ENCODE measurements at regions not wholly inside any gene's neighbourhood (a gene's known extent, or its start where the extent isn't known, plus 50 kb on each side); places are given as distances from the start of the nearest gene placed in this dataset.

DNA sequence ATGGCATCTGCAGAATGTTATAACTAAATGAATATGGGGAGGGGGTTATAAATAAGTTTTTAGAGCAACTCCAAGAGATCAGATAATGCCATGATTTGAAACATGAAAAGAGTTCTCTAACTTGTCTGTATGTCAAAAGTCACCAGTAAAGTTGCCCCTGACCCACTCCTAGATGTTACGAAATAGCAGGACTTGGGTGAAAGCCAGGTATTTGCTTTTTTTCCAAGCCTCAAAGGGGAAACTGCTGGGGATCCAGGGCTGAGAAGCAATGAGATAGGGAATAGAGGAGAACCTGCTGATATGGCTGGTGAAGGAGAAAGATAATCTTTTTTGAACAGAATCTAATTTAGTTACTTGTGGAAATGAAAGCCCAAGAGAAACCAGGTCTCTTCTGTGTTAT is 191.5 kb upstream of the CDH20 start:
- Histone ChIP-seq H3K36me3 (no peaks in the 10 kb centered on the region), H3K9me3 (no peaks in the 10 kb centered on the region), H3K27me3 (no peaks in the 10 kb centered on the region), H3K27ac (no peak overlapping the region), H3K4me1 (no peaks in the 10 kb centered on the region), H3K4me3 (no peak overlapping the region)
- no peak for TF ChIP-seq POLR2A (IDR thresholded peaks at IDR 0.05)
- TF ChIP-seq POLR2AphosphoS5 (IDR thresholded peaks at IDR 0.05; ENCODE audit: insufficient read depth in 1 of 2, low read depth in 1 of 2): no peak
- TF ChIP-seq, protein P1, sequence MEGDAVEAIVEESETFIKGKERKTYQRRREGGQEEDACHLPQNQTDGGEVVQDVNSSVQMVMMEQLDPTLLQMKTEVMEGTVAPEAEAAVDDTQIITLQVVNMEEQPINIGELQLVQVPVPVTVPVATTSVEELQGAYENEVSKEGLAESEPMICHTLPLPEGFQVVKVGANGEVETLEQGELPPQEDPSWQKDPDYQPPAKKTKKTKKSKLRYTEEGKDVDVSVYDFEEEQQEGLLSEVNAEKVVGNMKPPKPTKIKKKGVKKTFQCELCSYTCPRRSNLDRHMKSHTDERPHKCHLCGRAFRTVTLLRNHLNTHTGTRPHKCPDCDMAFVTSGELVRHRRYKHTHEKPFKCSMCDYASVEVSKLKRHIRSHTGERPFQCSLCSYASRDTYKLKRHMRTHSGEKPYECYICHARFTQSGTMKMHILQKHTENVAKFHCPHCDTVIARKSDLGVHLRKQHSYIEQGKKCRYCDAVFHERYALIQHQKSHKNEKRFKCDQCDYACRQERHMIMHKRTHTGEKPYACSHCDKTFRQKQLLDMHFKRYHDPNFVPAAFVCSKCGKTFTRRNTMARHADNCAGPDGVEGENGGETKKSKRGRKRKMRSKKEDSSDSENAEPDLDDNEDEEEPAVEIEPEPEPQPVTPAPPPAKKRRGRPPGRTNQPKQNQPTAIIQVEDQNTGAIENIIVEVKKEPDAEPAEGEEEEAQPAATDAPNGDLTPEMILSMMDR (IDR thresholded peaks at IDR 0.05): no peak
- intact Hi-C loops (cut with DNase I): no loop called here
- DNase-seq (ENCODE audit: extremely low spot score in 2 of 2): no peak

DNA sequence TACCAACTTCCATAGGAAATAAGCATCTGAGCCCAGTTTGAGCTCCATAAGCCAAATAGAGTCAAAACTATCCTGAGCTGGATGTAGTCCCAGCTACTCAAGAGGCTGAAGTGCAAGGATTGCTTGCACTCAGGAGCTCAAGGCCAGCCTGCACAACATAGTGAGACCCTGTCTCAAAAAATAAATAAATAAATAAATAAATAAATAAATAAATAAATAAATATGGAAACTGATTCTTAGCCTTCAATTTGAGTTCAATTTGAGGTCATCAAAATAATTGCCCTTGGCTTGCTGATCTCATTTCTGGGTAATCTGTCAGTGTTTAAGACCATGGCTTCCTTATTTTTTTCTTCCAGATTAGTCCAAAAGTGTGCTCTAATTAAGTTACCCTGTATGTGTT is 184.9 kb upstream of the CDH20 start:
- Histone ChIP-seq H3K4me3 (no peak overlapping the region), H3K27ac (no peak overlapping the region), H3K36me3 (no peaks in the 10 kb centered on the region), H3K9me3 (no peaks in the 10 kb centered on the region), H3K4me1 (no peaks in the 10 kb centered on the region), H3K27me3 (no peaks in the 10 kb centered on the region)
- TF ChIP-seq, protein P1 (IDR thresholded peaks at IDR 0.05): no peak
- no peak for TF ChIP-seq POLR2AphosphoS5 (IDR thresholded peaks at IDR 0.05; ENCODE audit: insufficient read depth in 1 of 2, low read depth in 1 of 2)
- no peak for TF ChIP-seq POLR2A (IDR thresholded peaks at IDR 0.05)
- no peak for DNase-seq (ENCODE audit: extremely low spot score in 2 of 2)
- intact Hi-C loops (cut with DNase I): no loop called here

DNA sequence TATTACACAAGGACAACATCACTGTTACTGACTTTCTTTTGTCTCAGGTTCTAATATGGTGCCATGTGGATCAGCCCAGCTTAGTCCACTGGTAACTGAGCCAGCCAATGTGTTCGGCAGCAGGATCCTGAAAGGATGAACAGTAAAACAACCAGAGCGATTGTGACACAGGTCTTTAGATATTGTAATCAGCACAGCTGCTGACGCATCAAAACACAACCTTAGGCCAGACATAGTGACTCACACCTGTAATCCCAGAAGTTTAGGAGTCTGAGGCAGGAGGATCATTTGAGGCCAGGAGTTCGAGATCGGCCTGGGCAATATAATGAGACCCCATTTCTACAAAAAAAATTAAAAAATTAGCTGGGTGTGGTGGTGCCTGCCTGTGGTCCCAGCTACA is 183.4 kb upstream of the CDH20 start:
- intact Hi-C loops (cut with DNase I): no loop called here
- H3K27me3 ChIP-seq: no peaks in the 10 kb centered on the region
- no peak for DNase-seq (ENCODE audit: extremely low spot score in 2 of 2)
- no peaks in the 10 kb centered on the region for H3K36me3 ChIP-seq
- H3K4me3 ChIP-seq: no peak overlapping the region
- H3K9me3 ChIP-seq: no peaks in the 10 kb centered on the region
- no peak overlapping the region for H3K27ac ChIP-seq
- TF ChIP-seq, protein P1 (IDR thresholded peaks at IDR 0.05): no peak
- TF ChIP-seq POLR2A (IDR thresholded peaks at IDR 0.05) (no peak), POLR2AphosphoS5 (IDR thresholded peaks at IDR 0.05; ENCODE audit: insufficient read depth in 1 of 2, low read depth in 1 of 2) (no peak)
- H3K4me1 ChIP-seq: no peaks in the 10 kb centered on the region

DNA sequence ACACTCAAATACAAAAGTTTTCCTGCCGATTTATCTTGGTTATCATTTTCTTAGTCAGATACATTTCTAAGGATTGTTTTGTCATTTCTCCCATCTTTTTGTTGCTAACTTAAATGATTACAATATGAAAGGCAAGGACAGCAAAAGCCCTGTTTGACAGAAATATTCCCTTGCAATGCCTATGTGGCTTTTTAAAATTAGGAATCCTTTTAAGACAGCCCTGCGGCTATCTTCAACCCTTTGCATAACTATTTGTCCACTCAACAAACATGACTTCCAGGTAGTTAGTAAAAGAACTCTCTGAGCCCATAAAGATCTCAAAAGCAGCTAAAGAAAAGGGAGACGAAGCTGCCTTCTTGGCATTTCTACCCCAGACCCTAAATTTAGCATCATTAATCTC is 179.7 kb upstream of the CDH20 start:
- H3K36me3 ChIP-seq: no peaks in the 10 kb centered on the region
- no peaks in the 10 kb centered on the region for H3K27me3 ChIP-seq
- no peak overlapping the region for H3K4me3 ChIP-seq
- intact Hi-C loops (cut with DNase I): no loop called here
- no peaks in the 10 kb centered on the region for H3K9me3 ChIP-seq
- TF ChIP-seq POLR2AphosphoS5 (IDR thresholded peaks at IDR 0.05; ENCODE audit: insufficient read depth in 1 of 2, low read depth in 1 of 2) (no peak), POLR2A (IDR thresholded peaks at IDR 0.05) (no peak)
- TF ChIP-seq, protein P1 (IDR thresholded peaks at IDR 0.05): no peak
- DNase-seq (ENCODE audit: extremely low spot score in 2 of 2): no peak
- H3K4me1 ChIP-seq: no peaks in the 10 kb centered on the region
- H3K27ac ChIP-seq: no peak overlapping the region

DNA sequence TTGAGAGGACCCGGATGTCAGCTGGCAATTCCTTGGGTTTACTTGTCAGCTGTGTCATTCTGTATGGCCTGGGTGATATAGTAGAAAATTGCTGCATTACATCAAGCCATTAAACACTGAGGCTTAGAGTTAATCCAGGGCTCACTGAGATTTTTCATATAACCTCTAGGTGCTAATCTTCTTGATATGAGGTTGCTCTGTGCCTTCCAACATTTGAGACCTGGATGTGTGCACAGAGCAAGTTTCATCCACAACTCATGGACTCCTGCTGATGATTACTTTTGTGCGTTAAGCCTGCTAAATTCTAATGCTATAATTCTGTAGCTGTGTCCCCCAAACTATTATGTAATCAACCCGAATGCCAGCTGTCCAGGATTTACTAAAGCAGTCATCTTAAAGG is 178.4 kb upstream of the CDH20 start:
- no peak for TF ChIP-seq POLR2AphosphoS5 (IDR thresholded peaks at IDR 0.05; ENCODE audit: insufficient read depth in 1 of 2, low read depth in 1 of 2)
- TF ChIP-seq, protein P1 (IDR thresholded peaks at IDR 0.05): no peak
- TF ChIP-seq POLR2A (IDR thresholded peaks at IDR 0.05): no peak
- Histone ChIP-seq H3K27me3 (no peaks in the 10 kb centered on the region), H3K4me1 (no peaks in the 10 kb centered on the region), H3K36me3 (no peaks in the 10 kb centered on the region), H3K4me3 (no peak overlapping the region), H3K27ac (no peak overlapping the region), H3K9me3 (no peaks in the 10 kb centered on the region)
- intact Hi-C loops (cut with DNase I): no loop called here
- DNase-seq (ENCODE audit: extremely low spot score in 2 of 2): no peak
